ENCODE measurements at regions not wholly inside any gene's neighbourhood (a gene's known extent, or its start where the extent isn't known, plus 50 kb on each side); places are given as distances from the start of the nearest gene placed in this dataset.

DNA sequence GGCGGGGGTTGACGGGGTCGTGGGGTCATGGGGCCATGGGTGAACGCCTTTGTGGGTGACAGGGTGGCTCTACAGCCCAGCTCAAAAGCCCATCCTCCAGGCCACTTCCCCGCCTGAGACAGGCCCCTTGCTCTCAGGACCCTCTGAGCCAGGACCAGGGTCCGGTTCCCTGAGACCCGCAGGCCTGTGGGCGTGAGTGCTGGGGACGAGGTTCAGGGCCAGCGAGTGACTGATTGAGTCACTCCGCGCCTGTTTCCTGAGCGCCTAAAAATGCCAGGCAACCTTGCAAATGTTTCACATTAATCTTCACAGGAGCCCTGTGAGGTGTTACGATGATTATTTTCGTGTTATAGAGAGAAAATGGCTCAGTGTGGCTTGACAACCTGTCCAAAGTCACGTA lies 97.8 kb downstream of the ZNF674 start:
- Mint-ChIP-seq H3K36me3 (ENCODE audit: low read depth) (peaks cover 26% of the 10 kb centered on the region), H3K4me1 (ENCODE audit: low read depth) (peaks cover 10% of the 10 kb centered on the region), H3K27me3 (no peaks in the 10 kb centered on the region), H3K4me3 (peak overlapping the region; percentile 90), H3K9me3 (no peaks in the 10 kb centered on the region), H3K27ac (peak overlapping the region; percentile 89)
- intact Hi-C loops (cut with micrococcal nuclease), result no loop called here

DNA sequence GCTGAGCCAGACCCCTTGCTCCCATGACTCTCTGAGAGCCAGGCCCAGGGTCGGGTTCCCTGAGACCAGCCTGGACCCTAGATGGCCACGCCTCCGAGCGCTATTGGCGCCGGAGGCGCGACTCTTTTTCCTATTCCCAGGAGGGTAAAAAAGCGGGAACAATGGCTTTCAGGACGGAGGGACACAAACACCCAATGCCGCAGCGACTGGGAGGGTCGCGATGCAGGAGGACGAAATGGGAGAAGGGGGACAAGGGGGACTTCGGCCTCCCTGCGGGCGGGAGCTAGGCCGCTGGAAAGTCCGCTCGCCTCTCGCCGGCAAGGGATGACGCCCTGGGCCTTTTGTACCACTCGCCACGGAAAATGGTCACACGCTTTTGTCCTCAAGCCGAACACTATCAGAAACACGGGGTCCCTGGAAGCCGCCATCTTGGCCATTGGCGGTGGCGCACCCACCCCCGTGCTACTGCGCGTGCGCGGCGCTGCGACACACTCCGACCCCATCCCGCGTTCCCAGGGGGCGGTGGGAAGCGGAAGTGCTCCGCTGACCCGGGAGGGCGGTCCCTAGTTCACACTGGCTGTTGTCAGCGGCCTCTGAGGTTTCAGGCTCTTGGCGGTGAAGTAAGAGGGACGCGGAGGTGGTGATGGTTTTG lies 98.4 kb downstream of the ZNF674 start:
- Mint-ChIP-seq H3K36me3 (ENCODE audit: low read depth) (peaks cover 21% of the 10 kb centered on the region), H3K27ac (peak overlapping the region; percentile 89), H3K4me3 (peak overlapping the region; percentile 90), H3K9me3 (no peaks in the 10 kb centered on the region), H3K27me3 (no peaks in the 10 kb centered on the region), H3K4me1 (ENCODE audit: low read depth) (peaks cover 10% of the 10 kb centered on the region)
- intact Hi-C loops (cut with micrococcal nuclease), result no loop called here

DNA sequence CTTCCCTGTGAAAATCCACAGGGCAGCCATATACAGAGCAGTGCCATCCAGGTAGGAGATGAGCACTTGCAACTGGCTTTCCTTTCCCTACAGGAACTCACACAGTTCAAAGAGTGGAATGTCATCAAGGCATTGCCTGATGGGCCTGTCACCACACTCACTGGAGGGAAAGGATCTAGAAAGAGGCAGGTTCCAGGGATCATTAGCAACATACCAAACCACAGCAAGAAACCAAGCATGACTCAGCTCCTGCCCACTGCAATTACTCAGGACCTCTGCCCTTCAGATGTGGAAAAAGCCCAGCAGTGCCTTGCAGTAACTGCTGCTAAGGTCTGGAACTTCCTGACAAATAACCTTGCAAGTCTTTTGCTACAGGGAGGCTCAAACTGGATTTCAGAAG lies 101.2 kb downstream of the ZNF674 start:
- Mint-ChIP-seq H3K4me1 (ENCODE audit: low read depth) (peaks cover 10% of the 10 kb centered on the region), H3K36me3 (ENCODE audit: low read depth) (no peaks in the 10 kb centered on the region), H3K4me3 (no peak overlapping the region), H3K9me3 (no peaks in the 10 kb centered on the region), H3K27ac (no peak overlapping the region), H3K27me3 (no peaks in the 10 kb centered on the region)
- intact Hi-C loops (cut with micrococcal nuclease), result no loop called here

DNA sequence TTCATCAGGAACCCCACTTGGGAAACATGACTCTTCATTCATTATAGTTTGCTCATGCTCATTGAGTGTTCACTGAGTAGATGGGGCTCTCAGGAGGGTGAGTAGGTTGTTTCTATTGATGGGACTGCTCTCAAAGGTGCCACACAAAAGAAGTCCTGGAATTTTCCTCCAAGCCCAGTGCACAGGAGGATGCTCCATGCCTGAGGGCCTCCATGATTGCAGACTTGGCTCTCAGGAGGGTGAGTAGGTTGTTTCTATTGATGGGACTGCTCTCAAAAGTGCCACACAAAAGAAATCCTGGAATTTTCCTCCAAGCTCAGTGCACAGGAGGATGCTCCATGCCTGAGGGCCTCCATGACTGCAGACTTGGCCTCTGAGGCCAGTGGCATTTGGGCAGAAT lies 108.5 kb downstream of the ZNF674 start:
- intact Hi-C loops (cut with micrococcal nuclease), result no loop called here
- no peak overlapping the region for H3K4me3 Mint-ChIP-seq
- no peak overlapping the region for H3K27ac Mint-ChIP-seq
- H3K4me1 Mint-ChIP-seq (ENCODE audit: low read depth), result no peaks in the 10 kb centered on the region
- no peaks in the 10 kb centered on the region for H3K36me3 Mint-ChIP-seq (ENCODE audit: low read depth)
- H3K9me3 Mint-ChIP-seq, result no peaks in the 10 kb centered on the region
- H3K27me3 Mint-ChIP-seq, result no peaks in the 10 kb centered on the region

DNA sequence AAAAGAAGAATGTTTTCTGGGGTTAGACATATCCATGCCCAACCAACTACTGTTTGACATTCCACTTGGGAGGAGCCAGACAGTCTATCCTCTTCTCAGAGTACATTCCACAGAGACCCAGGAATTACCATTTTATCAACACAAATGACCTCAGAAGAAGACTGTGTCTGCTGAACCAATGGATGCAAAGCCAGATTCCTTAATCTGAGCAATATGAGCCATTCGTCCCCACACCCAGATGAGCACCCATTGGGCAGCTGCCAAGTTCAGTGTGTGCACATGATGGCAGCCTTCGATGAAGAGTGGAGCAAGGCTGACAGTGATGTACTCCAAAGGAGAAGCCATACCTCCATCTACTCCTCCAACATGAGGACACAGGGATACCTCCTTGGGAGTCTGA lies 111.3 kb downstream of the ZNF674 start:
- Mint-ChIP-seq H3K4me1 (ENCODE audit: low read depth) (no peaks in the 10 kb centered on the region), H3K4me3 (no peak overlapping the region), H3K9me3 (no peaks in the 10 kb centered on the region), H3K36me3 (ENCODE audit: low read depth) (no peaks in the 10 kb centered on the region), H3K27me3 (no peaks in the 10 kb centered on the region), H3K27ac (no peak overlapping the region)
- intact Hi-C loops (cut with micrococcal nuclease), result no loop called here

DNA sequence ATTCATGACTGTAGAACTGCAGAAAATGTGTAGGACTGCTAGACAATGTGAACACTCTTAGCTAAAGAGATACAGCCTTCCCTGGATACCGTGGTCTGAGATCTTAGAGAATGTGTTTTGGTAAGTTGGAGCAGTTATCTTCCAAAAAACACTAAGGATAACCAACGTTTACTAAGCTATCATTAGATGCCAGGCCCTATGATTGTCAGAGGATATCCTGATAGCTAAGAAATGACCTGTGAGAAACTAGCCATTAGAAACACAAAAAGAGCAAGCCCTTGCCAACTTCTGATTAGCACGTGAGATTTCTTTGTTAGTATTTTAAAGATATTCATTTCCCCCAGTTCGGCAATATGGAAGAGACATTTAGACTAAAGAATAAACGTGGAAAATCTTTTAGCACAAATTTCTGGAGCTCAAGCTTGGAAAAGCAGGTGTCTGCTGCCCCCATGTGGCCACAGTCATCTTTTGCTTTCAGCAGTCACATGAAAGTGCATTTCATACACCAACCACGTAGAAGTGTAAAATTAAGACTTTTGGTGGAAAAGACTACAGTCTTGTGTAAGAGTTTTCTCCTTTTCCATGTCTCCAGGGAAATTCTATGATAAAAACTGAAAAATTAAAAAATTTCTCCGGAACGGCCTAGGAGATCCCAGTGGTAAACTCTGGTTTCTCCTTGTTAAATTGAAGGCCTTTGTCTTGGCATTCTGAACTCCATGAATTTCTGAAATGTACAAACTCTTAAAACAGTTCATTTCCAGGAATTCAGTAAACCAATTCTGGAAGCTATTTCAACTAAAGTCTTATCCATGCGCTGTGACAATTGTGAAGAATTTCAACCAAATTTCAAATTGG lies 136.4 kb downstream of the ZNF674 start:
- intact Hi-C loops (cut with micrococcal nuclease), result loop anchor here (2.0 to 10.0 kb wide), 2 partner anchors 608 to 894 kb away; no protein-coding TSS in a partner anchor
- Mint-ChIP-seq H3K9me3 (no peaks in the 10 kb centered on the region), H3K27me3 (no peaks in the 10 kb centered on the region), H3K4me3 (no peak overlapping the region), H3K4me1 (ENCODE audit: low read depth) (no peaks in the 10 kb centered on the region), H3K27ac (no peak overlapping the region), H3K36me3 (ENCODE audit: low read depth) (no peaks in the 10 kb centered on the region)

DNA sequence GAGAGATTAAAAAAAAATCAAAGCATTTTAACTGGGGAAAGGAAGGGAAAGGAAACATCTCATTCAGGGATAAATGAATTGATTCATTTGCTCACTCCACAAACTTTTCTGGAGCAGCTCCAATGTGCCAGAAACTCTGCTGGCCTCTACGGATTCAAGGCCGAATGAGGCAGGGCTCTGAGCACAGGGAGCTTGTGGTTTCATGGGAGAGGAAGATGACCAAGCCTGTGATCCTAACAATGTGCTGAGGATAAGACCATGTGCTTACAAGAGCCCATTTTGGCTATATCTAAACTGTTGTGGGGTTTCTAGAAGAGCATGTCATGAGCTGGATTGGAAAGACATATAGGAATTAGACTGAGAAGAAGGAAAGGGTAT lies 137.5 kb downstream of the ZNF674 start:
- Mint-ChIP-seq H3K36me3 (ENCODE audit: low read depth) (no peaks in the 10 kb centered on the region), H3K4me1 (ENCODE audit: low read depth) (no peaks in the 10 kb centered on the region), H3K27ac (no peak overlapping the region), H3K4me3 (no peak overlapping the region), H3K27me3 (no peaks in the 10 kb centered on the region), H3K9me3 (no peaks in the 10 kb centered on the region)
- intact Hi-C loops (cut with micrococcal nuclease), result loop anchor here (2.0 to 10.0 kb wide), 2 partner anchors 607 to 893 kb away; no protein-coding TSS in a partner anchor

DNA sequence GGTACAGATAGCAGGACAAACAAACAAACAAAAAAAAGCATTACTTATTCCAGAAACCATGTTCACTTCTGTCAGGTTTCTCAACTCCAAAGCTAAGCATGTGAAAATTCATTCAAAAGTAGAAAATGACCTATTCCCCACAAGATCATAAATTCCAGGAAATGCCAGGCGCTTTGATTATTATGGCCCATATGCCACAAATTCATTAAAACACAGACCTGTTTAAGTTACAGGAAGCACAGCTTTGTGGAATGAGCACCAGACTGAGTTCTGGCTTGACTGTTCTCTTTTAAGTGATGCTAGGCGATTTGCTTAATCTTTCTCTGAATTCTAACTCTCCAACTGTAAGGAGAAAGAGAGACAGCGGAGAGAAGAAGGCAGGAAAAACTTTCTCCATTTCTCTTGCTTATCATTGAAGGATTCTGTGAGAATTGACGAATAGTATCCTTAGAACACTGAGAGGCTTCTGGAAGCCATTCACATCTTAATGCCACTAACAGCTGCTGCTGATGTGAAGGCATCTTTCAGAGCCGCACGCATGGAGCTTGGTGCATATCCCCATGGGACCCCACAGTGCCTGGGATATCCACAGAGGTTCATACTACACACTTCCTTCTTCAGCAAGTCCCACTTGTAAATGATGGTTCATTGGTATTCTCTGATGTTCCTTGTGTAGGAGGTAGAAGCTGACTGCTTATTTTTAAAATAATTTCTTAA lies 138.0 kb downstream of the ZNF674 start:
- H3K4me1 Mint-ChIP-seq (ENCODE audit: low read depth), result no peaks in the 10 kb centered on the region
- no peaks in the 10 kb centered on the region for H3K36me3 Mint-ChIP-seq (ENCODE audit: low read depth)
- intact Hi-C loops (cut with micrococcal nuclease), result loop anchor here (10.0 kb wide), 1 partner anchor 892 kb away; no protein-coding TSS in a partner anchor
- no peak overlapping the region for H3K27ac Mint-ChIP-seq
- H3K9me3 Mint-ChIP-seq, result no peaks in the 10 kb centered on the region
- no peaks in the 10 kb centered on the region for H3K27me3 Mint-ChIP-seq
- H3K4me3 Mint-ChIP-seq, result no peak overlapping the region

DNA sequence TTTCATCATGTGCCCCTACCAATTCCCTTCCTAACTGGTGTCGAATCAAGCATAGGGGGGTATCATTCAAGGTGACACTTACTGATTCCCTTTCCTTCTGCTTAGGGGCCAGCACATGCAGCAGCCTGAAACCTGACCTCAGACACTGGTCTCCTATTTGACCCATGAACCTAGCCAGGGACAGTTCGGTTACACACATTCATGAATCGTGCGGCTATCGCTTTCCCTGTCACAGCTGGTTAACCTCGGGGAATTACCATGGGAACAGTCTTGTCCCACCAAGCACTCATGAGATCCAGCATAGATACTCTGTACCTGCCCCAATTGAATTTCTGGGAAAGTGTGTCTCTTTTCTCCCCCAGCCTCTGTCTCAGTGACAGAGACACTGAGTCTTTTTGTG lies 140.4 kb downstream of the ZNF674 start:
- H3K4me1 Mint-ChIP-seq (ENCODE audit: low read depth), result no peaks in the 10 kb centered on the region
- H3K27me3 Mint-ChIP-seq, result no peaks in the 10 kb centered on the region
- no peak overlapping the region for H3K4me3 Mint-ChIP-seq
- H3K27ac Mint-ChIP-seq, result no peak overlapping the region
- H3K36me3 Mint-ChIP-seq (ENCODE audit: low read depth), result no peaks in the 10 kb centered on the region
- intact Hi-C loops (cut with micrococcal nuclease), result loop anchor here (10.0 kb wide), 1 partner anchor 890 kb away; no protein-coding TSS in a partner anchor
- H3K9me3 Mint-ChIP-seq, result peaks cover 5% of the 10 kb centered on the region

DNA sequence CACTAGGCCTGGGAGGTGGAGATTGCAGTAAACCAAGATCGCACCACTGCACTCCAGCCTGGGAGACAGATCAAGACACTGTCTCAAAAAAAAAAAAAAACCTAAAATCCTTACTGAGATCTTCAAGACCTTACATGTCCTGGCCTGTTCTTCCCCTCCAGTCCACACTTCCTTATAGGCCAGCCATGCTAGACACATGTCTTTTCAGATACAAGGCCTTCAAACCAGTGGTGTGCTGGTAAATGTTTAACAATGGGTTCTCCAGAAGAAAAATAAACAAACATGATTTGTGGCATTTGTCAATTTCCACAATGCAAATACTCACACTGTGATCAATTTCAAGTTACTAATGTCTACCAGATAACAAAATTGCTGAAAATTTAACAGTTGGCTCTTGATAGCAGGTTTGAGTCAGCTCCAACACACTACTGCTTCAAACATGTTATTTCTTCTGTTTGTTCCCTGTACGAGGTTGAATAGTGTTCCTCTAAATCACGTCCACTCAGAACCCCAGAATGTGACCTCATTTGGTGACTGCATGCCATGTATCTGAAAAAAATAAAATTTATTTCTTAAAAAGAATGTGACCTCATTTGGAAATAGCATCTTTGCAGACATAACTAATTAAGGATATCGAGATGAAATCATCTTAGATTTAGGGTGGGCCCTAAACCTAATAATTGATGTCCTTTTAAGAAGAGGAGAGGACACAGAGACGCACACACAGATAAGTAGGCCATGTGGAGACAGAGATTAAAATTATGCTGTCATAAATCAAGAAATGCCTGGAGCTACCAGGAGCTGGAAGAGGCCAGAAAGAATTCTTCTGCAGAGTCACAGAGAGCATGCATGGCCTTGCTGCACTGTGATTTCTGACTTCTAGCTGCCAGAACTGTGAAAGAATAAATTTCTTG lies 144.4 kb downstream of the ZNF674 start:
- intact Hi-C loops (cut with micrococcal nuclease), result loop anchor here (10.0 kb wide), 1 partner anchor 886 kb away; no protein-coding TSS in a partner anchor
- H3K9me3 Mint-ChIP-seq, result peaks cover 11% of the 10 kb centered on the region
- no peaks in the 10 kb centered on the region for H3K27me3 Mint-ChIP-seq
- H3K27ac Mint-ChIP-seq, result no peak overlapping the region
- no peaks in the 10 kb centered on the region for H3K4me1 Mint-ChIP-seq (ENCODE audit: low read depth)
- no peak overlapping the region for H3K4me3 Mint-ChIP-seq
- no peaks in the 10 kb centered on the region for H3K36me3 Mint-ChIP-seq (ENCODE audit: low read depth)

DNA sequence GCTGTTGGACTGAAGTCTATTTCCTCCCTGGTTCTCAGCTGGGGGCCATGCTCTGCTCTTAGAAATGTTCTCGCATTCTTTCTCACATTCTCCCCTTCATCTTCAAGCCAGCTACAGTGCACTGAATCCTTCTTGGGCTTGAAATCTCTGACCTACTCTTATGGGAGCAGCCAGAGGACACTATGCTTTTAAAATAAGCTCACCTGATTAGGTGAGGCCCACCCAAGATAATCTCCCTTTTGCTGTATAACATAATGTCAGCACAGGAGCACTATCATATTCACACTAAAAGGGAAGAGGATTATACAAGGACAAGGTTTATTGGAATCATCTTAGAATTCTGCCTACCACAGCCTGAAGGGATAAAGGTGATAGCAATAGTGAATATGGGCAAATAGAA lies 146.3 kb downstream of the ZNF674 start:
- Mint-ChIP-seq H3K9me3 (peaks cover 11% of the 10 kb centered on the region), H3K4me1 (ENCODE audit: low read depth) (no peaks in the 10 kb centered on the region), H3K4me3 (no peak overlapping the region), H3K27me3 (no peaks in the 10 kb centered on the region), H3K27ac (no peak overlapping the region), H3K36me3 (ENCODE audit: low read depth) (no peaks in the 10 kb centered on the region)
- intact Hi-C loops (cut with micrococcal nuclease), result no loop called here

DNA sequence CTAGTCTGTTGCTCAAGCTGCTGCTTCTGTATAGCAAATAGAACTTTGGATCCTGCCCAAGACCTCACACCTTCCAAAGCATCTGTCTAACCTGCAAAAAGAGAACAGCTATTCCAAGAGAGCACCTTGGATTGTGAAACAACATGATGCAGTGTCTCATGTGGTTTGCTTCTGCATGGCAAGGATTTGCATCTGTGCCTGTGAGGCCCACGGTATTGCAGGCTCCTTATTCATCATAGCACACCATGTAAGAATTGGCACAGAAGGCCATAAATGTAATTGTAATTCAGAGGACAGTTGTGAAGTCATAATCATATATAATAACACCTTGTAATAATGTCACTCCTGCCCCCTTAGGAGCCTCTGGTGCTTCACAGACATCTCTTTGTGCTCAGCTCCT lies 147.1 kb downstream of the ZNF674 start:
- peaks cover 11% of the 10 kb centered on the region for H3K9me3 Mint-ChIP-seq
- H3K4me1 Mint-ChIP-seq (ENCODE audit: low read depth), result no peaks in the 10 kb centered on the region
- no peaks in the 10 kb centered on the region for H3K36me3 Mint-ChIP-seq (ENCODE audit: low read depth)
- H3K27me3 Mint-ChIP-seq, result no peaks in the 10 kb centered on the region
- intact Hi-C loops (cut with micrococcal nuclease), result no loop called here
- no peak overlapping the region for H3K27ac Mint-ChIP-seq
- no peak overlapping the region for H3K4me3 Mint-ChIP-seq

DNA sequence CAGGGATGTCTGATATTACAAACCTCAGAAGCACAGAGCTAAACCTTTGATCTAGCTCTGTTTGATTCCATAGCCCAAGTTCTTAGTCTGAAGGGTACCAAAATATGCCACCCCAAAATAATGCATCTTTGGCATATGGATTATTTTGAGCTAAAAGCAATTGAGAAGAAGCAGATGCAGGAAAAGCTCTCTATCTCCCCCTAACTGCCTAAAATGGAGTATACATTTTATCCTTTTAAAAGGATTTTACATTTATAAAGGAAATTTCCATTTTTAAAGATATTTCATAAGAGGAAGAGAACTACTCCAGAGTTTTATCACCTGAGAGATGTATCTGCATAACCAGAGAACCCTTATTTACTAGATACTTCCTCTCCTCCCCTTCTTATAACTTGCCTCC lies 158.7 kb downstream of the ZNF674 start:
- Mint-ChIP-seq H3K9me3 (peaks cover 8% of the 10 kb centered on the region), H3K27me3 (no peaks in the 10 kb centered on the region), H3K4me3 (no peak overlapping the region), H3K4me1 (ENCODE audit: low read depth) (peaks cover under 1% of the 10 kb centered on the region), H3K36me3 (ENCODE audit: low read depth) (no peaks in the 10 kb centered on the region), H3K27ac (no peak overlapping the region)
- intact Hi-C loops (cut with micrococcal nuclease), result no loop called here
